ENCODE measurements at regions not wholly inside any gene's neighbourhood (a gene's known extent, or its start where the extent isn't known, plus 50 kb on each side); places are given as distances from the start of the nearest gene placed in this dataset.
A peak's percentile ranks its signal among the peaks of the same experiment; 100 is the strongest.

GRCh38 chr11:131242476-131243000 lies 127.9 kb upstream of the NTM start:
- Mint-ChIP-seq H3K9me3 (no peaks in the 10 kb centered on the region), H3K4me1 (ENCODE audit: unreplicated experiment) (peaks cover 21% of the 10 kb centered on the region), H3K27me3 (peaks cover 42% of the 10 kb centered on the region), H3K27ac (no peak overlapping the region), H3K4me3 (no peak overlapping the region), H3K36me3 (no peaks in the 10 kb centered on the region)
- DNase-seq (ENCODE audit: extremely low spot score, unreplicated experiment), result no peak
- TF ChIP-seq CTCF (conservative IDR thresholded peaks at IDR 0.05), result no peak

GRCh38 chr11:131246156-131246555 lies 124.3 kb upstream of the NTM start:
- Mint-ChIP-seq H3K9me3 (no peaks in the 10 kb centered on the region), H3K36me3 (no peaks in the 10 kb centered on the region), H3K27ac (no peak overlapping the region), H3K4me3 (no peak overlapping the region), H3K27me3 (peaks cover 51% of the 10 kb centered on the region), H3K4me1 (ENCODE audit: unreplicated experiment) (peaks cover 15% of the 10 kb centered on the region)
- no peak for TF ChIP-seq CTCF (conservative IDR thresholded peaks at IDR 0.05)
- DNase-seq (ENCODE audit: extremely low spot score, unreplicated experiment), result no peak

GRCh38 chr11:131246663-131247062 lies 123.8 kb upstream of the NTM start:
- no peak for DNase-seq (ENCODE audit: extremely low spot score, unreplicated experiment)
- peak; percentile 79 for TF ChIP-seq CTCF (conservative IDR thresholded peaks at IDR 0.05)
- no peak overlapping the region for H3K4me3 Mint-ChIP-seq
- H3K27ac Mint-ChIP-seq, result no peak overlapping the region
- H3K36me3 Mint-ChIP-seq, result no peaks in the 10 kb centered on the region
- peaks cover 15% of the 10 kb centered on the region for H3K4me1 Mint-ChIP-seq (ENCODE audit: unreplicated experiment)
- no peaks in the 10 kb centered on the region for H3K9me3 Mint-ChIP-seq
- H3K27me3 Mint-ChIP-seq, result peaks cover 55% of the 10 kb centered on the region

GRCh38 chr11:131248588-131248987 lies 121.8 kb upstream of the NTM start:
- Mint-ChIP-seq H3K27ac (no peak overlapping the region), H3K4me3 (no peak overlapping the region), H3K9me3 (no peaks in the 10 kb centered on the region), H3K4me1 (ENCODE audit: unreplicated experiment) (peaks cover 25% of the 10 kb centered on the region), H3K36me3 (no peaks in the 10 kb centered on the region), H3K27me3 (peaks cover 58% of the 10 kb centered on the region)
- DNase-seq (ENCODE audit: extremely low spot score, unreplicated experiment), result no peak
- no peak for TF ChIP-seq CTCF (conservative IDR thresholded peaks at IDR 0.05)

- H3K27me3 Mint-ChIP-seq, result peaks cover 62% of the 10 kb centered on the region
- peak overlapping the region; percentile 32 for H3K4me3 Mint-ChIP-seq
- peaks cover 16% of the 10 kb centered on the region for H3K4me1 Mint-ChIP-seq (ENCODE audit: unreplicated experiment)
- no peak for TF ChIP-seq CTCF (conservative IDR thresholded peaks at IDR 0.05)
- DNase-seq (ENCODE audit: extremely low spot score, unreplicated experiment), result no peak
- no peaks in the 10 kb centered on the region for H3K9me3 Mint-ChIP-seq
- peaks cover 3% of the 10 kb centered on the region for H3K36me3 Mint-ChIP-seq
- H3K27ac Mint-ChIP-seq, result no peak overlapping the region
These were observed 117.2 kb upstream of the NTM start for GRCh38 chr11:131253142-131253655.
